Fibroblast of pulmonary artery (primary cell): ENCODE measurements at regions not wholly inside any gene's neighbourhood (a gene's known extent, or its start where the extent isn't known, plus 50 kb on each side); places are given as distances from the start of the nearest gene placed in this dataset.

Experiments
- DNase-seq: peaks from one replicate; pipeline ENCODE4 v3.0.0-alpha.2; 2010; ENCODE audit warnings: low read depth
- H3K4me3 ChIP-seq: replicated peaks from 2 replicates; pipeline ENCODE4 v1.5.1; 2011; ENCODE audit warnings: low read depth, mild to moderate bottlenecking, control low read depth, low read length, moderate library complexity
- TF ChIP-seq, protein P1 (sequence below): IDR thresholded peaks from 2 replicates; pipeline ENCODE4 v1.5.1; 2011; ENCODE audit warnings: mild to moderate bottlenecking, control low read depth, low read length, inconsistent platforms; ENCODE audit errors: missing control alignments

DNA sequence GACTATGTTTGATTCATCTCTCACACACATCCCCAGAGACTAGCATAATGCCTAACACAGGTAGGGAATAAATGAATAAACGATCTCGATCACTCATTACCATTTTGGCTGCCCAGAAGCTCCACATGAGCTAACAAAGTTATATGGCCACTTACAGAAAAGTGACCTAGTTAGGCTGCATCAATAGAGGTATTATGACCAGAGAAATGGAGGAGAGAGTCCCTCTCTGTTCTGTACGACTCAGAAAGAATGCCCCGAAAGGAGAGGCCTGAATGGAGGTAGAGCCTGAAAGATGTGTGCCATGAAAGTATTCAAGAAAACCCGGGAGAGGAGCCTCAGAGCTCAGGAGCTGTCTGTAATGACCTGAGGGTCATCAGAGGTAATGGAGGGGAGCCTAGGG, 208.2 kb upstream of the GRIK3 start:
- TF ChIP-seq, protein P1, sequence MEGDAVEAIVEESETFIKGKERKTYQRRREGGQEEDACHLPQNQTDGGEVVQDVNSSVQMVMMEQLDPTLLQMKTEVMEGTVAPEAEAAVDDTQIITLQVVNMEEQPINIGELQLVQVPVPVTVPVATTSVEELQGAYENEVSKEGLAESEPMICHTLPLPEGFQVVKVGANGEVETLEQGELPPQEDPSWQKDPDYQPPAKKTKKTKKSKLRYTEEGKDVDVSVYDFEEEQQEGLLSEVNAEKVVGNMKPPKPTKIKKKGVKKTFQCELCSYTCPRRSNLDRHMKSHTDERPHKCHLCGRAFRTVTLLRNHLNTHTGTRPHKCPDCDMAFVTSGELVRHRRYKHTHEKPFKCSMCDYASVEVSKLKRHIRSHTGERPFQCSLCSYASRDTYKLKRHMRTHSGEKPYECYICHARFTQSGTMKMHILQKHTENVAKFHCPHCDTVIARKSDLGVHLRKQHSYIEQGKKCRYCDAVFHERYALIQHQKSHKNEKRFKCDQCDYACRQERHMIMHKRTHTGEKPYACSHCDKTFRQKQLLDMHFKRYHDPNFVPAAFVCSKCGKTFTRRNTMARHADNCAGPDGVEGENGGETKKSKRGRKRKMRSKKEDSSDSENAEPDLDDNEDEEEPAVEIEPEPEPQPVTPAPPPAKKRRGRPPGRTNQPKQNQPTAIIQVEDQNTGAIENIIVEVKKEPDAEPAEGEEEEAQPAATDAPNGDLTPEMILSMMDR, result no peak
- DNase-seq, result no peak
- H3K4me3 ChIP-seq, result no peak overlapping the region

DNA sequence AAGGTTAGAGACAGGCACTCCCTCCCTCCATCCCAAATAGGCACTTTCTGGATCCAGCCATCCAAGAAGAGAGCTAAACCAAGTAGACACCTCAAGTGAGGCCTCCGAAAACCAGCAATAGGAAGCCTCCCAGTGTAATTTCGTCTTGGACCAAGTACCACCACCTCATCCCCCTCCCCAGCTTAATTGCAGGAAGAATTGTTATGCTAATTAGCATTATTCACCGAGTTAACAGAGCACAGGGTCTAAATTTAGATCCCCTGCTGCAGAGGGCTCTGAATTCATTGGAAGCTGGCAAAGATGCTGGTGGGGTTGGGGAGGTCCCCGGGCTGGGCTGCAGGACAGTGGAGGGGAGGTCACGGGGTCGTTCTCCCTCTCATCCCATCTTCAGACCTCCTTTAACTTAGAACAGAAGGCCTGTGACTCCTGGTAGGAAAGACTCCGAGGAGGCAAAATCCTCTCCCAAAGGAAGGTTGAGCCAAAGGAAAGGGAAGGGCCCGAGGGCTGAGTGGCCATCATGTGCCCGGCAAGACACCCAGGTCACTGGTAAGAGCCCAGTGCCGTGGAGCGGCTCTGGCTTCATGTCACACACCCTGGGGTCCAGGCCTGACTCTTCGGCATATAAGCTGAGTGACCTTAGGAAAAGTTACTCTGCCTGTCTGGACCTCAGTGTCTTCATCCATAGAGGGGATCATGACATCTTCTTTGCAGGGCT, 209.2 kb upstream of the GRIK3 start:
- H3K4me3 ChIP-seq, result no peak overlapping the region
- TF ChIP-seq, protein P1, result no peak
- DNase-seq, result no peak

DNA sequence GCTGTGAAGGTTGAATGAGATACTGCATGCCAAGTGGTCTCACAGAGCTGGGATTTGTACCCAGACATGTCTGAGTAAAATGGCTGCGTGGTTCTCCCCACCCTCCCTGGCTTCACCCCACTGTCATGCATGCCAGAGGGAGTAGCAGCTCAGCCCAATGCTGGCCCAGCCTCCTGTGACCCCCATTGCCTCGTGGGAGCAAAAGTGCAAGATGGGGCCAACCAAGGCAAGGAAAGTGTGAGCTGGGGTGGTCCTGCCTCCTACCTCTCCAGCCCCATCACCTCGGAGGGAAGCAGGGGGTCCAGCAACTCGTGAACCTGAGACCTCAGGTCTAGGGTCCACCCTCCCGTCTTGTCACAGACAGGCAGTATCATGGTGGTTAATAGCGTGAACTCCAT, 209.8 kb upstream of the GRIK3 start:
- TF ChIP-seq, protein P1, result no peak
- DNase-seq, result no peak
- H3K4me3 ChIP-seq, result no peak overlapping the region

DNA sequence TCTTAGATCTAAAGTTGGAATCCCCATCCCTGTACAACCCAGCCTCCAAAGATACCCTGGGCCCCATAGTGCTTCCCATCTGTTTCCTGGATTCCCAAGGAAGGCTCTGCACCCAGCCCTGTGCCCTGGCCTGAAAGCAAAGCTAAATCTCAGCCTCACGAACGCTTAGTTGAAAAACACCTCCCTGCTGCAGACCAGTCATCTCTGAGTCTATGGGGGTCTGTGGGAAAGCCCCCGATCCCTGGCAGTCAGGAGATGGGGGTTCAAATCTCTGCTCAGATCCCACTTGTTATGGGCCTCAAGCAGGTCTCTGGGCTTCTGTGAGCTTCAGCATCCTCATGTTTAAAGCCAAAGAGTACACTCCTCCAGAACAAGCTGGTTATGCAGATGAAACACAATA, 210.5 kb upstream of the GRIK3 start:
- H3K4me3 ChIP-seq, result no peak overlapping the region
- TF ChIP-seq, protein P1, result no peak
- DNase-seq, result no peak

DNA sequence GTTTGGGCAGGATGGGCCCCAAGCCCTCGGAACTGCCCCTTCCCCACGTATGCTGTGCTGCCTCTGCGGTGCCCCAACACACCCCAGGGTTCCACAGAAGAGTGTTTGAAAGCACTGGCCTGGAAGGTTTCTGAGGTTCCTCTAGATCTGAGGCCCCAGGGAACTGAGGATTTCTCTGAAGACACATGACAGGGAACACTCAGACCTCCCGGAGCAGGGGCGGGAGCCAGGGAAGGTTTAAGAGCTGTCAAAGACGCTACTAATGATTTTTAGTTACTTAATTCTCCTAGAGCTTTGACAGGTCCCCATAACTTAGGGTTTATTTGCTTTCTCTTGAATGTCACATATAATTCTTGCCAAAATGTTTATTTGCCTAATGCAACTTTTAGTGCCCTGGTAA, 212.3 kb upstream of the GRIK3 start:
- TF ChIP-seq, protein P1, result no peak
- no peak for DNase-seq
- no peak overlapping the region for H3K4me3 ChIP-seq

DNA sequence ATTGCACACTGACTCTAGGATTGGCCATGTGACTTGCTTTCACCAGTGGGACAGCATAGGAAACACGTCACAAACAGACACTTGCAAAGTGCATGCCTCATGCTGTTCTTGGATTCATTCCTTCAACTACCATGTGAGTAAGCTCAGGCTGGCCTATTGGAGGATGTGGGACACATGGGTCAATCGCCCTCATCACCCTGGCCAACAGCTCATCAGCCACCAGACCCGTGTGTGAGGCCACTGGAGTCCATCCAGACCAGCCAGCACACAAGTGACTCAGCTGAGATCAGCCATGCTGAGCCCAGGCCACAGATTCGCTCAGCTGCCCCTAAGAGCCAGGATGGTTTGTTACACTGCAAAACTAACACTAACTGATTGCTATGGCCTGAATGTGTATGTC, 216.1 kb upstream of the GRIK3 start:
- DNase-seq, result no peak
- TF ChIP-seq, protein P1, result no peak
- no peak overlapping the region for H3K4me3 ChIP-seq
